ENCODE measurements at regions not wholly inside any gene's neighbourhood (a gene's known extent, or its start where the extent isn't known, plus 50 kb on each side); places are given as distances from the start of the nearest gene placed in this dataset.

- Histone ChIP-seq H3K4me2 (no peak overlapping the region), H3K36me3 (replicated peaks; ENCODE audit: insufficient read depth, low read depth) (no peaks in the 10 kb centered on the region), H4K20me1 (ENCODE audit: insufficient read depth, poor library complexity, severe bottlenecking) (no peaks in the 10 kb centered on the region), H3K9me3 (ENCODE audit: low read depth) (peaks cover 5% of the 10 kb centered on the region), H3K27me3 (no peaks in the 10 kb centered on the region), H3K9me2 (replicated peaks; ENCODE audit: insufficient read depth) (no peaks in the 10 kb centered on the region), H3K27ac (no peak overlapping the region), H3K79me2 (no peaks in the 10 kb centered on the region), H2AFZ (no peak overlapping the region), H3K4me1 (ENCODE audit: insufficient read depth) (peaks cover 4% of the 10 kb centered on the region), H3K4me3 (no peak overlapping the region)
- no peak for DNase-seq (ENCODE audit: low spot score)
- TF ChIP-seq EZH2phosphoT487 (IDR thresholded peaks at IDR 0.05; ENCODE audit: low read depth, severe bottlenecking, unreplicated experiment) (no peak), EZH2 (IDR thresholded peaks at IDR 0.05; ENCODE audit: borderline replicate concordance) (no peak)
- TF ChIP-seq, protein P1, sequence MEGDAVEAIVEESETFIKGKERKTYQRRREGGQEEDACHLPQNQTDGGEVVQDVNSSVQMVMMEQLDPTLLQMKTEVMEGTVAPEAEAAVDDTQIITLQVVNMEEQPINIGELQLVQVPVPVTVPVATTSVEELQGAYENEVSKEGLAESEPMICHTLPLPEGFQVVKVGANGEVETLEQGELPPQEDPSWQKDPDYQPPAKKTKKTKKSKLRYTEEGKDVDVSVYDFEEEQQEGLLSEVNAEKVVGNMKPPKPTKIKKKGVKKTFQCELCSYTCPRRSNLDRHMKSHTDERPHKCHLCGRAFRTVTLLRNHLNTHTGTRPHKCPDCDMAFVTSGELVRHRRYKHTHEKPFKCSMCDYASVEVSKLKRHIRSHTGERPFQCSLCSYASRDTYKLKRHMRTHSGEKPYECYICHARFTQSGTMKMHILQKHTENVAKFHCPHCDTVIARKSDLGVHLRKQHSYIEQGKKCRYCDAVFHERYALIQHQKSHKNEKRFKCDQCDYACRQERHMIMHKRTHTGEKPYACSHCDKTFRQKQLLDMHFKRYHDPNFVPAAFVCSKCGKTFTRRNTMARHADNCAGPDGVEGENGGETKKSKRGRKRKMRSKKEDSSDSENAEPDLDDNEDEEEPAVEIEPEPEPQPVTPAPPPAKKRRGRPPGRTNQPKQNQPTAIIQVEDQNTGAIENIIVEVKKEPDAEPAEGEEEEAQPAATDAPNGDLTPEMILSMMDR (IDR thresholded peaks at IDR 0.05; ENCODE audit: poor library complexity): no peak
- WGBS (ENCODE audit: low lambda C conversion rate, missing lambda C conversion rate): 78% methylated on average over 9 of the region's 9 CpGs
Observed at GRCh38 chr13:24043590-24044350, 116.8 kb upstream of the SPATA13 start.

DNA sequence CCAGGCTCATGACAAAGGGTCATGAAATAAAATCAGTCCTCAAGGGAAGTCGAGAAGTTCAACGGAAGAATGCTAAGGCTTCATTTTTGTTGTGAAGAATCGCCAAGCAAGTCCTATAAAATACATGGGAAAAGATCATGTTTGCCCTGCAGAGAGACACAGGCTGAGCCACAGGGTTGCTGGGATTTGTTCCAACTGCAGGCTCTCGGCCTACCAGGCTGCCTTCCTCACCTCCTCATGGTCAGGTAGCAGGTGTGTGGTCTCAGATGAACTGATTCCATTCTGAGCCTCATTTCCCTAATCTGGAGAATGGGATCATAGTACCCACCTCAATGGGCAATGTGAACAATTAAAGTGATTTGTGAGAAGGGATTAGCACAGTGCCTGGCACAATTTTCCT, 114.9 kb upstream of the SPATA13 start:
- no peaks in the 10 kb centered on the region for H4K20me1 ChIP-seq (ENCODE audit: insufficient read depth, poor library complexity, severe bottlenecking)

DNA sequence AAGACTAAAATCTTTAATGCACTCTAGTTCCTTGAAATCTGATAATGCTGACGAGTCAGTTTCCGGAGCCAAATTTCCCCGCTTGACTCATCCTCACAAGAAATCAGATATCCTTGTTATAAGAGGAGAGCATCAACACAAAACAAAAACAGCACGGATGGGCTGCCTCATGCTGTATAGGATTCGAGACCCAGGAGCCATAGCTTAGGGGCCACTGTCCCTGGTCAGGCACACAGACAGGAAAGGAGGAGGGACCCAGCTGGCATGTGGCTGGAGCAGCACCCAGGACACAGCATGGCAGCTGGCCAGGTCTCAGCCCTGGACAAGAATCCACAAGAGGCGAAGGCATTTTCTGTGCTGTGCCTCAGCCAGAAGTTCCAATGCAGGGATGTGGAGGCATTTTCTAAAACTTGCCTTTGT, 110.2 kb upstream of the SPATA13 start:
- Histone ChIP-seq H3K79me2 (no peaks in the 10 kb centered on the region), H4K20me1 (ENCODE audit: insufficient read depth, poor library complexity, severe bottlenecking) (no peaks in the 10 kb centered on the region), H3K9me3 (ENCODE audit: low read depth) (peaks cover 5% of the 10 kb centered on the region), H3K4me1 (ENCODE audit: insufficient read depth) (no peaks in the 10 kb centered on the region), H3K4me2 (no peak overlapping the region), H3K27me3 (no peaks in the 10 kb centered on the region), H3K27ac (no peak overlapping the region), H3K36me3 (replicated peaks; ENCODE audit: insufficient read depth, low read depth) (no peaks in the 10 kb centered on the region), H3K9me2 (replicated peaks; ENCODE audit: insufficient read depth) (no peaks in the 10 kb centered on the region), H3K4me3 (no peak overlapping the region), H2AFZ (no peak overlapping the region)
- 82% methylated on average over 6 of the region's 6 CpGs for WGBS (ENCODE audit: low lambda C conversion rate, missing lambda C conversion rate)
- TF ChIP-seq EZH2 (IDR thresholded peaks at IDR 0.05; ENCODE audit: borderline replicate concordance) (no peak), EZH2phosphoT487 (IDR thresholded peaks at IDR 0.05; ENCODE audit: low read depth, severe bottlenecking, unreplicated experiment) (no peak)
- TF ChIP-seq, protein P1 (IDR thresholded peaks at IDR 0.05; ENCODE audit: poor library complexity): no peak
- DNase-seq (ENCODE audit: low spot score): no peak

More for the DNA sequence above, 114.9 kb upstream of the SPATA13 start:
- Histone ChIP-seq H2AFZ (no peak overlapping the region), H3K27me3 (no peaks in the 10 kb centered on the region), H3K4me1 (ENCODE audit: insufficient read depth) (no peaks in the 10 kb centered on the region), H3K9me3 (ENCODE audit: low read depth) (peaks cover 5% of the 10 kb centered on the region), H3K79me2 (no peaks in the 10 kb centered on the region), H3K4me2 (no peak overlapping the region), H3K9me2 (replicated peaks; ENCODE audit: insufficient read depth) (no peaks in the 10 kb centered on the region), H3K36me3 (replicated peaks; ENCODE audit: insufficient read depth, low read depth) (no peaks in the 10 kb centered on the region), H3K27ac (no peak overlapping the region), H3K4me3 (no peak overlapping the region)
- TF ChIP-seq EZH2 (IDR thresholded peaks at IDR 0.05; ENCODE audit: borderline replicate concordance): no peak
- no peak for TF ChIP-seq EZH2phosphoT487 (IDR thresholded peaks at IDR 0.05; ENCODE audit: low read depth, severe bottlenecking, unreplicated experiment)
- TF ChIP-seq, protein P1 (IDR thresholded peaks at IDR 0.05; ENCODE audit: poor library complexity): no peak
- no peak for DNase-seq (ENCODE audit: low spot score)
- WGBS (ENCODE audit: low lambda C conversion rate, missing lambda C conversion rate): 68% methylated on average over 4 of the region's 4 CpGs

All from hepatocyte (in vitro differentiated cells).